Ishikawa (cell line): ENCODE measurements at regions not wholly inside any gene's neighbourhood (a gene's known extent, or its start where the extent isn't known, plus 50 kb on each side); places are given as distances from the start of the nearest gene placed in this dataset.

Experiments used
- EP300 ChIP-seq: IDR thresholded peaks from 2 replicates; pipeline ENCODE4 v1.6.1; 2012; ENCODE audit warnings: borderline replicate concordance
- FOXM1 ChIP-seq: IDR thresholded peaks from 2 replicates; pipeline ENCODE4 v1.6.1; 2012; ENCODE audit warnings: low read depth, borderline replicate concordance
- RAD21 ChIP-seq: IDR thresholded peaks from 2 replicates; pipeline ENCODE4 v1.6.1; 2012; ENCODE audit warnings: low read depth
- ZBTB7A ChIP-seq: IDR thresholded peaks from 2 replicates; pipeline ENCODE4 v1.6.1; 2012; ENCODE audit warnings: low read depth
- TF ChIP-seq, protein P1 (sequence below): IDR thresholded peaks from 2 replicates; pipeline ENCODE4 v1.6.1; 2012
- TF ChIP-seq, protein P2 (sequence below): IDR thresholded peaks from 2 replicates; pipeline ENCODE4 v1.6.1; 2012; ENCODE audit warnings: low read depth, mild to moderate bottlenecking

DNA sequence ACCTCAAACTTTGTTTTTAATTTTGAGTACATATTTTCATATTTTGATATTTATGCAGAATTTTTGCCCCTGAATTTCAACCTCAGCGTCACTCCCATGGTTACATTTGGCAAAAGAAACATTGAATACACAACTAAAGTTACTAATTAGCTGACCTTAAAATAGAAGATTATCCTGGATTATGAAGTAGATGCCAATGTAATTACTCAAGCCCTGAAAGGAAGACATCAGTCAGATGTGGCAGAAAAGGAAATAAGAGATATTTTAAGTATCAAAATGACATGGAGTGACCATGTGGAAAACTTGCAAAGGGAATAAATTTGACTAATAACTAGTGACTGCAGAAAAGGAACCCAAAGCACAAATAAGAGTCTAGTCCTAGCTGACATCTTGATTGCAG, 701.3 kb upstream of the KCND2 start:
- TF ChIP-seq EP300: no peak
- TF ChIP-seq, protein P1, sequence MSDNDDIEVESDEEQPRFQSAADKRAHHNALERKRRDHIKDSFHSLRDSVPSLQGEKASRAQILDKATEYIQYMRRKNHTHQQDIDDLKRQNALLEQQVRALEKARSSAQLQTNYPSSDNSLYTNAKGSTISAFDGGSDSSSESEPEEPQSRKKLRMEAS: no peak
- TF ChIP-seq FOXM1: no peak
- TF ChIP-seq, protein P2, sequence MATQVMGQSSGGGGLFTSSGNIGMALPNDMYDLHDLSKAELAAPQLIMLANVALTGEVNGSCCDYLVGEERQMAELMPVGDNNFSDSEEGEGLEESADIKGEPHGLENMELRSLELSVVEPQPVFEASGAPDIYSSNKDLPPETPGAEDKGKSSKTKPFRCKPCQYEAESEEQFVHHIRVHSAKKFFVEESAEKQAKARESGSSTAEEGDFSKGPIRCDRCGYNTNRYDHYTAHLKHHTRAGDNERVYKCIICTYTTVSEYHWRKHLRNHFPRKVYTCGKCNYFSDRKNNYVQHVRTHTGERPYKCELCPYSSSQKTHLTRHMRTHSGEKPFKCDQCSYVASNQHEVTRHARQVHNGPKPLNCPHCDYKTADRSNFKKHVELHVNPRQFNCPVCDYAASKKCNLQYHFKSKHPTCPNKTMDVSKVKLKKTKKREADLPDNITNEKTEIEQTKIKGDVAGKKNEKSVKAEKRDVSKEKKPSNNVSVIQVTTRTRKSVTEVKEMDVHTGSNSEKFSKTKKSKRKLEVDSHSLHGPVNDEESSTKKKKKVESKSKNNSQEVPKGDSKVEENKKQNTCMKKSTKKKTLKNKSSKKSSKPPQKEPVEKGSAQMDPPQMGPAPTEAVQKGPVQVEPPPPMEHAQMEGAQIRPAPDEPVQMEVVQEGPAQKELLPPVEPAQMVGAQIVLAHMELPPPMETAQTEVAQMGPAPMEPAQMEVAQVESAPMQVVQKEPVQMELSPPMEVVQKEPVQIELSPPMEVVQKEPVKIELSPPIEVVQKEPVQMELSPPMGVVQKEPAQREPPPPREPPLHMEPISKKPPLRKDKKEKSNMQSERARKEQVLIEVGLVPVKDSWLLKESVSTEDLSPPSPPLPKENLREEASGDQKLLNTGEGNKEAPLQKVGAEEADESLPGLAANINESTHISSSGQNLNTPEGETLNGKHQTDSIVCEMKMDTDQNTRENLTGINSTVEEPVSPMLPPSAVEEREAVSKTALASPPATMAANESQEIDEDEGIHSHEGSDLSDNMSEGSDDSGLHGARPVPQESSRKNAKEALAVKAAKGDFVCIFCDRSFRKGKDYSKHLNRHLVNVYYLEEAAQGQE: no peak
- TF ChIP-seq RAD21: no peak
- no peak for TF ChIP-seq ZBTB7A
